Hematopoietic multipotent progenitor cell treated with erythropoietin and hydrocortisone succinate and interleukin-3 and kit ligand, for 4 days (in vitro differentiated cells): ENCODE measurements at regions not wholly inside any gene's neighbourhood (a gene's known extent, or its start where the extent isn't known, plus 50 kb on each side); places are given as distances from the start of the nearest gene placed in this dataset.

ENCODE experiments used
- DNase-seq: peaks from one replicate; pipeline ENCODE4 v3.0.0-alpha.2; 2015

DNA sequence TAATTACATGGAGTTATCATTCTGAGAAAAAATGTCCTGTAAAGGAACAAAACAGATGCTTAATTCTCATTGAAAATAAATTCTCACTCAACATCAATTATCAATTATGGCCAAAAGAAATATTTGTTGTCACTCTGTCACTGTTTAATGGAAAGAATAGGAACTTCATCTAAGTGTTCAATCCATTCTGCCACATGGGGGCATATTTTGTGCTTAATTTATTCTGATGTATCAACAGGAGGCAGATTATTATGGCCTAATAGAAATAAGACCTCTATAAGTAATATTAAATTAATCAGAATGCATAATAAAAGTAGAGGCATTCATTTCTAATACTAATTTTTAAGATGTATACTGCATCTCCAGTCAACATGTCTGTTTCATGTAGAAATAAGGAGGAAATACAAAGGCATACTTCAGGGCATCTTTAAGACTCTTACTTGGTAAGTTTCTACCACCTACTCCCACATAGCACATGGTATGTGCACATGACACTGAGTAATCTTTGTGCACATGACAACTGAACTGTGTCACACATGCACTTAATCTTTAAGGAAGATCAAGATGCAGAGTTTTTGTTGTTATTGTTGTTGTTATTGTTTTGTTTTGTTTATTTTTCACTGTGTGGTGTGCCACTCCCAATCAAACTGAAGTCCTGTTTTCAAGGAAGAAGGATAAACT, 420.4 kb upstream of the SEMA3A start:
- peak; percentile 14 for DNase-seq

DNA sequence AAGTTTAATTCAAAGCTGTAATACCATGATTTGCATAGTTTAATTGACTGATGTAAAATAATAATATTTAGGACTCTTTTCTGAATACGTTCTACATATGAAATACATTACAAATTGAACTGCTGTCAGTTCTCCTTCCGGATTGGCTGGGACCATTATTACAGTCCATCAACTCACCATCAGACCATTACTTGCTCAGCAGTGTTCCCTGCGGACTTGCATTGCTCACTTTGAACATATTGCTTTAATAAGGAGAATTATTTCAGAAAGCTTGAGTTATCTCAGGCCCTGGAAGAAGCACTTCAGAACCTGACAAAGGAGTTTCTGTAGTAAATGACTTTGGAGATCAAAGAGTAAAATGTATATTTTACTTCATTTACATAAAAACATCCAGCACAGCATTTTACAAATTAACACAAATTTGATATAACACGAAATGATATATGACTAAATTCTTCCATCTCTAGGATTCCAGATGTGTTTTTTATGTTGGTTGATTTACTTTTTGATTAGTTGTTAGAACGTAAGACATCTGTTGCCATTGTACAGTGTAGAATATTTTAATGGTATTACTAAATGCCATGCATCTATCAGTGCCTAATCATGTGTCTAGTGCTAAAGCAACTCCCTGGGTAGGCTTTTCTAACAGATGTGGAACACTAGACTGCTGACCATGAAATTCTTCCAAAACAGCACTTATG, 418.5 kb upstream of the SEMA3A start:
- DNase-seq: no peak

GRCh38 chr7:84611391-84611790, 416.8 kb upstream of the SEMA3A start:
- no peak for DNase-seq

DNA sequence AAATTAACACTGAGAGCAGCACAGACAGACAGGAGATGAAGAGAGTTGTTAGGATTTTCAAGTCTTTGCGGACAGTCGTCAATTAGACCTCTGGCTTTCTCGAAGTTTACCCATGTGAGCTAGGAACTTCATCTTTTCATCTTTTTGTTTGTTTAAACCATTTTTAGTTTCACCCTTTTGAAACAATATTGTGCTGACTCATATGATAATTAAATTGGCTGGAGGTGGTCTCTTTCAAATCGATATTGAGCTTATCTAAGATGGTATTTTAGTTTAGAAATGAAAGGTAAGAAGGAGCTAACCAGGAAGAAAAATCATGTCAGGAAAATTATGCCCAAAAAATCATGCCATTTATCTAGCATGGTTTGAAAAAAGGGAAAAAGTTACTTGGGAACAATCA, 415.8 kb upstream of the SEMA3A start:
- no peak for DNase-seq

GRCh38 chr7:84605301-84605700, 410.7 kb upstream of the SEMA3A start:
- no peak for DNase-seq

DNA sequence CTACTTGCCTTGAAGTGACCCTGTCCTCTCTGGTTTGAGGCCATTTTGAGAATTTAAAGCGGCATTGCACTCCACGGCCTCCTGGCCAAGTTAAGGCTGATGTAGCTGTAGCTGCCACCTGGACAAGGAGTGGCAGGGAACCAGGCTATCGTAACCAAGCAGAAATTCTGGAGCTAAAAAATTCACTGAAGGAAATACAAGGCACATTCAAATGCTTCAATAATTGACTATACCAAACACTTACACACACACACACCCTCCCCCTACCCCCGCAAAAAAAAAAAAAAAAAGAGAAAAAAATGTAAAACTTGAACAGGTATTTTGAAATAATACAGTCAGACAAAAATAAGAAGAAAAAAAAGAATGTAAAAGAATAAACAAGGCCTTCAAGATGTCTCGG, 409.0 kb upstream of the SEMA3A start:
- DNase-seq: no peak

DNA sequence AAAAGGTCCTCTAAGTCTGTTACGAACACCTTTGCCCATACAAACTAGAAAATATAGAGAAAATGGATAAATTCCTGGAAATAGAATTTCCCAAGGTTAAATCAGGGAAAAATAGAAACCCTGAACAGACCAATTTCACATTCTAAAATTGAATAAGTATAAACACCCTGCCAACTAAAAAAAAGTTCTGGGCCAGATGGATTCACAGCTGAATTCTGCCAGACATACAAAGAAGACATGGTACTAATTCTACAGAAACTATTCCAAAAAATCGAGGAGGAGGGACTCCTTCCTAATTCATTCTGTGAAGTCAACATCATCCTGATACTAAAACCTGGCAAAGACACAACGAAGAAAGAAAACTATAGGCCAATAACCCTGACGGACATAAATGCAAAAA, 400.4 kb upstream of the SEMA3A start:
- no peak for DNase-seq

DNA sequence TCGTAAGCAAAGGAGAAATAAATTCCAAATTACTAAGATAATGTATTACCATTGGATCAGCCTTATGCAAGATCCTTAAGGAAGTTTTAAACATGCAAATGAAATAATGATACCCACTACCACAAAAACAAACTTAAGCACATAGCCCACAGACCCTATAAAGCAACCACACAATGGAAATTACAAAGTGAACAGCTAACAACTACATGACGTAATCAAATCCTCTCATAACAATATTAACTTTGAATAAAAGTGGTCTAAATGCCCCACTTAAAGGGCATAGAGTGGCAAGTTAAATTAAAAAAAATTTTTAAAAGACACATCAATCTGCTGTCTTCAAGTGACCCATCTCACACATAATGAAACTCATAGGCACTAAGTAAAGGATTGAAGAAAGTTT, 397.3 kb upstream of the SEMA3A start:
- DNase-seq: no peak

GRCh38 chr7:84589012-84589411, 394.4 kb upstream of the SEMA3A start:
- no peak for DNase-seq

DNA sequence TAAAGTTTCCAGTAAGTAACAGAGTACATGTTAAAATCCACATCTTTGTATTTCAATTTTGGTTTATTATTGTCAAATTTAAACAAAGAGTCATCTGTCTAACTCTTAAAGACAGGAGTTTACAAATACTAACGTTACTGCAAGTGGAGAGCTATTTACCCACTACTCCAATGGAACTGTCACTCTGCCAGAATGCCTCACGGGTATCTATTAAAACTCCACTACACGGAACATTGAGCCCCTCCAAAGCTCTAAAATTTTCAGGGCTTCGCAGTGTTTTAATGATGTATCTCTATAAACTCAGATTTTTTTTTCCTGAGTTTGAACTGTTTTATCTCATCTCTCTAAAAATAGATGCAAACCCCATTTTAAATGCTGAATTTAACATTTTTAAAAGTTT, 388.7 kb upstream of the SEMA3A start:
- no peak for DNase-seq

- no peak for DNase-seq
Measured at GRCh38 chr7:84582747-84583146, 388.2 kb upstream of the SEMA3A start.

- no peak for DNase-seq
Measured at GRCh38 chr7:84578825-84579224, 384.2 kb upstream of the SEMA3A start.

- no peak for DNase-seq
Measured at GRCh38 chr7:84568781-84569180, 374.2 kb upstream of the SEMA3A start.

DNA sequence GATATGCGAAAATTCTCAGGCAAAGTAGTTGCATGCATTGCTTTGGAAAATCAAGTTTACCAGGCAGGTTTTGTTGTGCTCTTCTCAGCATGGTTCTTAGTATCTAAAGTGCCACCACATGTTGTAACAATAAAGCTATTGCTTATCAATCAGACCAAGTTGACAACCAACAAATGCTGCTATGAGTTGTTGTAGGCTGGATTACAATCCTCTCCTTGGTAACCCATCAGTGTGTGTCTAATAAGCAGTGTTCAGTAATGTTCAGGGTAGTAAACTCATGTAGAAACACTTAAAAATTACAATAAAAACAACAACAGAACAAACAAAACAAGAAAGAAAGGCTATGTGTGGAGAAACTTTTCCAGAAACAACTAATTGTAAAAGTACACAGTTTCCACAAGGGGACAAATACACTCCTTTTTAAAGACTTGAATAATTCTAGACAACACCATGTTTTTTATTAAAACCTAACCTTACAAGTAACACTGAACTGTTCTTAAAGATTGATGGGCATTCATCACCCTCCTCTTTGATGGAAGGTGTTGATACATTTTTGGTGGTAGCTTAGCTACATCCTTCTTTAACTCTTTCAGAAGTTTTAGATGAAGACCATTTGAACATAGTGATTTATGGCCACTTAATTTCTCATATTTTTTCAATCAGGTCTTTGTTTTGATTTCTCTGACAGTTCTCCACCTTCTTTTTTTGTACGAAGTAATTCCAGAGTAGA, 370.9 kb upstream of the SEMA3A start:
- DNase-seq: no peak

DNA sequence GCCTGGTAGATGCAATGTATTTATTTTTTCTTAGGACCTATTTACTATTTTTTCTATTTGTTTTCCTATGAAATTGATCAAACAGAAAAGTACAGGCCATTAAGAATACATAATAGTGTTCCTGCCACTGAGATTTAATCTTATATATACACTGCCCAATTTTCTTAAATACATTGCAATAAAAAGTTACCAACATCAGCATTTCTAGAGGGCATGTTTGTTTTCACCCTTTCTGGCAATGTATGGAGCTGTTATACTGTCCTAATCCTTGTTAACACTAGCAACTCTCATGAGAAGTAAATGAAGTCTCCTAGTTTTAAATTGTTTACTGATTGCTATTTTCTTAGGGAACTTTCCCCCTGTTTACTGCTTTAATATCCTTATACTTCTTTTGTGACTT, 359.1 kb upstream of the SEMA3A start:
- DNase-seq: no peak

GRCh38 chr7:84549409-84549808, 354.8 kb upstream of the SEMA3A start:
- no peak for DNase-seq

DNA sequence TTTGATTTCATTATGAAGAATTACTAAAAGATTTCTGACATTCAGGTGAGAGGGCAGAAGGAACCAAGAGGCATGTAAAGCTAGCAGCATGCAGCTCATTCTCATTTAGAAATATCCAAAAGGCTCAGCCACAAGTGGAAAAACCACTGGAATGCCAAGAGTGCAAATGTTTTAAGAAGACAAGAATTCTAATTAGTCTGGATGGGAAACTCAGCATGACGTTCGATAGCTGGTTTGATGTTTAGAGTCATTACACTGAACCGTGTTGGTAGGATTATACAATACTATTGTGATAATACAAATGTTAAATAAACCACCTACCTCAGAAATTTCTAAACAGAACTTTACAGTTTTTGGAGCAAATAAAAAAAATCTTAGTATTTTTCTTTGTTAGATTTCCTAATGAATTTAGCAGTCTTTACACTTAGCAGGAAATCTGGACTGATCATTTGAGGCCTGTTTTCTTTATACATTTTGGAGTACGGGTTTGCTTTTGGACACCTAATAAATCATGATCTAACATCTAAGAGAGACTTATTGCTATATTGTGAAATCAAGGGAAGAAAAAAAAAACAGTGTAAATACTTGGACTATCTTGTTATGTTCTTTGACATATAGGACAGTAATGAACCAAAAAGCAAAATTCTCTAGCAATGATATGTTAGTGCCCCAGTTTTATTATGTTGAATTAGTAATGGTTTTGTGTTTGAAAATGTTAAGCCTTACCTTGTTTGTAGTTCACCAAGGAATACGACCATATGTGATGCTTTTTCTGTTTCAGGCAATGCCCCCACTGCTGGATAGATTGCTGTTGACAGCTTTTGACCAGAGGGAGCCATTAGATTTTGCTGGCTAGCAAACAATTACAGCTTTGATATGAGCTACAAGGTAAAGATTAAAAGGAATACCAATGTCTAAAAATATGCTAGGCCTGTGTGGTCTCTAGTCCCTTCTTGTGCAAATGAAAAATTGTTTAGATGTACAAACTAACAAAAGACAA, 354.1 kb upstream of the SEMA3A start:
- no peak for DNase-seq

DNA sequence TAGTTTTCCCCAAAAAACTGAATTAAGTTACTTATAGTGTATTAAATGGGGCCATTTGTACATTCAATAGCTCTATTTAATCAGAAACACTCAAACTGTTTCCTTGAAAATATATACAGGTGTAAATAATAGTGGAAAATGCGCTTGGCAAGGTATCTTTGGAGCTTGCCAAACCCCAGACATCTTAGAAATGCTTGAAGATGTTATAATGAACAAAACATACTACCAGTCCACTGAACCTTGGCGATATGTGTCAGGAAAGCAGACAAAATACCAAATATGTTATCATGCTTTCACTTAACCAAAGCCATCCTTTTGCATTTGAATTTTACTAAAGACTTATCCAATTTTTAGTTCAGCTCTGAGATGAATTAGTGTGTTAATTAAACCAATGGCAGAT, 352.7 kb upstream of the SEMA3A start:
- DNase-seq: no peak

DNA sequence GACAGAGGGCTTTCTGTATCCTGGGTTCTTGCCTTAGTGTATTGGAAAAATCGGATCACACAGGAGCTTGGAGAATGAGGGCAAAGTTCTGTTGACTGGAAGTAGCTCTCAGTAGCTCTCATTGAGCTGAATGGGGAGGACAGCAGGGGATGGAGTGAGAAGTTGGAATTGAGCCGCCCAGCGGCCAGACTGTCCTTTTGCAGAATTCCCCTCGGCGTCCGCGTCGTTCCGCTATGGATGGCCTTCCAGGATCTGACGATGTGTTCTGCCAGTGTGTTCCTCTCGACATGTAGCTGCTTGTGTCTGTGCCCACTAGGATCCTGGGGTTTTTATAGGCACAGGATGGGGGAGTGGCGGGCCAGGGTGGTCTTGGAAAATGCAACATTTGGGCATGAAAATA, 351.8 kb upstream of the SEMA3A start:
- DNase-seq: no peak

GRCh38 chr7:84538268-84538667, 343.7 kb upstream of the SEMA3A start:
- DNase-seq: no peak

GRCh38 chr7:84536271-84536870, 341.8 kb upstream of the SEMA3A start:
- DNase-seq: no peak

DNA sequence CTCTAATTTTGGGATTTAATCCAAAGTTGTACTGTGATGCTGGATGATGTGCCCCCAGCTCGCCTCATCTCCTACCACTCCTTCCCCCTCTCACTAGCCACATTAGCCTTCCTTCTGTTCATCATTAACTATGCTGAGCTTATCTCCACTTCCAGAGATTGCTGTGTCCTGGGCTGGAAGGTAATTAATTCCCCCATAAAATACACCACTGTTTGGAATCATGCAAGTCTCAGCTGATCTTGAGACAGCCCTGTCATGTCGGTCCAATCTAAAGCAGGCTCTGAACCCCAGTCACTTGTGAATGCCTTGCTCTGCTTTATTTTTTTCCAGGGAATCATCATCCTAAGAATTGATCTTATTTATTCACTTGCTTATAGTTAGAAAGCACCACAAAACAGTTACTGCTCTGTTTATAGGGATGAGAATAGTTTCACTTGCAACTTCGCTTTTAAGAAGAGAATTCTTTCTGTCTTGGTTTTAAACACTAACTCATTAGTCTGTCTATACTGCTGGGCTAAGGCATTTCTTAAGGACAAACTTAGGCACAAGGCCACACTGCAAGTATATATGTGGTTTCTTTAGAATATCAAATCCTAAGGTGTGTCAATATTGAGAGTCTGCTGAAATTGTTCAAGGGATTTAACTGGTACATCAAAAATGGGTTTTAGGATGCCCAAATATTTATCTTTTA, 341.1 kb upstream of the SEMA3A start:
- DNase-seq: no peak
